HepG2 (cell line): ENCODE measurements at regions not wholly inside any gene's neighbourhood (a gene's known extent, or its start where the extent isn't known, plus 50 kb on each side); places are given as distances from the start of the nearest gene placed in this dataset.

Source experiments
- ATAC-seq: fragments of 200-7000 bp; cut with Tn5 transposase; 3 replicates; pipeline ENCODE4 v1.9.1; 2020; ENCODE audit warnings: mild to moderate bottlenecking, moderate library complexity
- BruUV-seq: library from RNA; stranded (reverse); fragments of 400-500 nt; replicated peaks from 2 replicates; lab custom pipeline; 2021; lab: Mats Ljungman, UMichigan
- CTCF ChIA-PET: fragments of 300-600 bp; formaldehyde crosslinking; extraction: SDS; loops from one replicate; lab custom pipeline; 2021; ENCODE audit warnings: low total read pairs, inconsistent platforms, low intra/inter-chr PET ratio; lab: Yijun Ruan, JAX
- POLR2A ChIA-PET: fragments of 350-600 bp; sonication (Branson Sonifier 250); formaldehyde crosslinking; loops from one replicate; lab custom pipeline; 2020; ENCODE audit warnings: antibody characterized with exemption, inconsistent platforms; lab: Yijun Ruan, JAX
- DNase-seq: peaks from one replicate; pipeline ENCODE4 v3.0.0-alpha.2; 2015; ENCODE audit warnings: low spot score
- FAIRE-seq: peaks from 3 replicates; lab custom pipeline; 2011; peaks lifted over from hg19 to GRCh38; lab: Jason Lieb, UNC
- H2AFZ ChIP-seq: one replicate; pipeline ENCODE4 v1.6.1; 2011; ENCODE audit warnings: low read length, inconsistent platforms
- H3K27ac ChIP-seq: fragments of 300-600 bp; 3 replicates; pipeline ENCODE4 v1.8.0; 2011; ENCODE audit warnings: mixed run types, mild to moderate bottlenecking, mixed read lengths, low read length, inconsistent platforms; ENCODE audit not compliant: insufficient read depth; ENCODE audit errors: extremely low read length
- H3K27me3 ChIP-seq, 2 experiments: fragments of 200-600 bp in 1 of 2; 2 replicates in 1 of 2; 3 replicates in 1 of 2; pipeline versions ENCODE4 v1.6.0 to v1.8.0; 2011; ENCODE audit warnings: low read length in 2 of 2, mild to moderate bottlenecking in 2 of 2, moderate library complexity in 2 of 2, inconsistent platforms in 1 of 2; ENCODE audit not compliant: insufficient read depth in 2 of 2, control insufficient read depth in 1 of 2
- H3K36me3 ChIP-seq, 2 experiments: fragments of 200-600 bp in 1 of 2; replicated peaks in 1 of 2; 2 replicates in 1 of 2; 3 replicates in 1 of 2; pipeline versions ENCODE4 v1.5.1 to v1.8.0; 2011; ENCODE audit warnings: low read length in 2 of 2, inconsistent platforms in 1 of 2; ENCODE audit not compliant: insufficient read depth in 2 of 2, control insufficient read depth in 1 of 2
- H3K4me1 ChIP-seq: 2 replicates; pipeline ENCODE4 v1.5.1; 2012; ENCODE audit warnings: low read length, inconsistent platforms; ENCODE audit not compliant: insufficient read depth
- H3K4me2 ChIP-seq: 2 replicates; pipeline ENCODE4 v1.6.0; 2011; ENCODE audit warnings: low read depth, low read length, inconsistent platforms
- H3K4me3 ChIP-seq, 3 experiments: fragments of 200-600 bp in 1 of 3; sonication (generic), shearing (Covaris generic) in 1 of 3; replicated peaks in 1 of 3; 2 replicates each; pipeline ENCODE4 v1.5.1; 2011 to 2016; ENCODE audit warnings: low read length in 3 of 3, inconsistent platforms in 2 of 3, low read depth in 2 of 3, mild to moderate bottlenecking in 2 of 3, control low read depth in 1 of 3, mixed read lengths in 1 of 3; ENCODE audit not compliant: insufficient read depth in 1 of 3
- H3K79me2 ChIP-seq: one replicate; pipeline ENCODE4 v1.6.1; 2011; ENCODE audit warnings: low read length, inconsistent platforms; ENCODE audit not compliant: insufficient read depth
- H3K9ac ChIP-seq: 2 replicates; pipeline ENCODE4 v1.6.0; 2011; ENCODE audit warnings: mild to moderate bottlenecking, low read depth, low read length, inconsistent platforms; ENCODE audit not compliant: insufficient read depth
- H3K9me3 ChIP-seq: 2 replicates; pipeline ENCODE4 v1.5.1; 2012; ENCODE audit warnings: mild to moderate bottlenecking, low read length
- H4K20me1 ChIP-seq: 2 replicates; pipeline ENCODE4 v1.6.0; 2011; ENCODE audit warnings: inconsistent platforms, mild to moderate bottlenecking, low read length, moderate library complexity; ENCODE audit not compliant: insufficient read depth
- ATAD3A ChIP-seq: sonication (generic); formaldehyde crosslinking; IDR thresholded peaks from 2 replicates; pipeline ENCODE4 v1.4.0; 2020; ENCODE audit warnings: missing genetic modification reagents
- CAMTA2 ChIP-seq: sonication (generic); formaldehyde crosslinking; IDR thresholded peaks from 2 replicates; pipeline ENCODE4 v1.4.0; 2020; ENCODE audit warnings: mild to moderate bottlenecking, missing genetic modification reagents, borderline replicate concordance
- GPN1 ChIP-seq: sonication (generic); formaldehyde crosslinking; IDR thresholded peaks from 2 replicates; pipeline ENCODE4 v1.5.1; 2020; ENCODE audit warnings: missing genetic modification reagents, borderline replicate concordance
- PBX3 ChIP-seq: sonication (generic); formaldehyde crosslinking; IDR thresholded peaks from 2 replicates; pipeline ENCODE4 v1.8.1; 2023; ENCODE audit warnings: missing genetic modification reagents, inconsistent platforms, borderline replicate concordance
- PCBP2 ChIP-seq: fragments of 200-400 bp; formaldehyde crosslinking; optimal IDR thresholded peaks from 2 replicates; pipeline ENCODE3; 2018; ENCODE audit warnings: low read length, low read depth; ENCODE audit not compliant: poor library complexity, severe bottlenecking
- PITX1 ChIP-seq: sonication (generic); formaldehyde crosslinking; IDR thresholded peaks from 2 replicates; pipeline ENCODE4 v1.5.1; 2020; ENCODE audit warnings: mild to moderate bottlenecking, missing genetic modification reagents
- RBM22 ChIP-seq: fragments of 200-400 bp; formaldehyde crosslinking; optimal IDR thresholded peaks from 2 replicates; pipeline ENCODE3; 2017; ENCODE audit warnings: mild to moderate bottlenecking, low read length, moderate library complexity
- REL ChIP-seq: sonication (generic); formaldehyde crosslinking; conservative IDR thresholded peaks from 2 replicates; pipeline ENCODE4 v1.8.0; 2022; ENCODE audit warnings: mild to moderate bottlenecking, missing genetic modification reagents, moderate library complexity
- SMARCC2 ChIP-seq: fragments of 450-650 bp; IDR thresholded peaks from 2 replicates; pipeline ENCODE4 v1.6.1; 2017; ENCODE audit warnings: antibody characterized with exemption, mild to moderate bottlenecking
- SNRNP70 ChIP-seq: fragments of 200-400 bp; formaldehyde crosslinking; IDR thresholded peaks from 2 replicates; pipeline ENCODE4 v1.6.1; 2017; ENCODE audit warnings: mild to moderate bottlenecking, low read depth, low read length, moderate library complexity
- ZBTB42 ChIP-seq: sonication (generic); formaldehyde crosslinking; IDR thresholded peaks from 2 replicates; pipeline ENCODE4 v1.5.0; 2020; ENCODE audit warnings: mild to moderate bottlenecking, missing genetic modification reagents
- ZNF124 ChIP-seq: sonication (generic); formaldehyde crosslinking; IDR thresholded peaks from 2 replicates; pipeline ENCODE4 v1.4.0; 2020; ENCODE audit warnings: missing genetic modification reagents
- ZNF329 ChIP-seq: sonication (generic); formaldehyde crosslinking; IDR thresholded peaks from 2 replicates; pipeline ENCODE4 v1.9.0; 2021; ENCODE audit warnings: low read depth, mild to moderate bottlenecking, missing genetic modification reagents
- ZNF501 ChIP-seq: sonication (generic); formaldehyde crosslinking; IDR thresholded peaks from 2 replicates; pipeline ENCODE4 v1.5.1; 2020; ENCODE audit warnings: mild to moderate bottlenecking, moderate library complexity, missing genetic modification reagents
- ZNF790 ChIP-seq: sonication (generic); formaldehyde crosslinking; IDR thresholded peaks from 2 replicates; pipeline ENCODE4 v1.8.0; 2022; ENCODE audit warnings: missing genetic modification reagents, mild to moderate bottlenecking, borderline replicate concordance
- WGBS: methylation state at CpG from one replicate; pipeline ENCODE4 v1.1.6; 2017; ENCODE audit warnings: low lambda C conversion rate; 5-methylcytosine and 5-hydroxymethylcytosine counted together
- in situ Hi-C: cut with HindIII; loops from 2 replicates; pipeline ENCODE4 v1.10.0; 2017; ENCODE audit warnings: low pct_unique_long_range_greater_than_20kb; ENCODE audit not compliant: extremely low pct_ligation_motif_present
- intact Hi-C: fragments of 100-400 bp; cut with micrococcal nuclease; formaldehyde crosslinking; loops from one replicate; pipeline ENCODE4 v1.10.0; 2022; ENCODE audit not compliant: unreplicated experiment
- TF ChIP-seq, protein P1 (sequence below): sonication (generic); formaldehyde crosslinking; IDR thresholded peaks from 2 replicates; pipeline ENCODE4 v1.4.0; 2020; ENCODE audit warnings: missing genetic modification reagents

- Histone ChIP-seq H2AFZ (no peak overlapping the region), H3K9me3 (no peaks in the 10 kb centered on the region), H3K36me3 (no peaks in the 10 kb centered on the region), H3K9ac (no peak overlapping the region), H3K4me1 (no peaks in the 10 kb centered on the region), H3K79me2 (no peaks in the 10 kb centered on the region), H3K4me3 (no peak overlapping the region), H4K20me1 (no peaks in the 10 kb centered on the region), H3K27ac (no peak overlapping the region), H3K27me3 (no peaks in the 10 kb centered on the region), H3K4me2 (no peak overlapping the region)
- no peak for ATAC-seq
- BruUV-seq, result no TSS peak
- intact Hi-C loops (no loop called here), in situ Hi-C loops (no loop called here)
- no peak for TF ChIP-seq PITX1 (CRISPR knock-in tag)
- FAIRE-seq, result no peak
- 0% methylated on average over 2 of the region's 2 CpGs for WGBS
- ChIA-PET POLR2A (no interaction called here), CTCF (no interaction called here)
- no peak for DNase-seq
Measured at GRCh38 chr9:34802916-34803315, 93.0 kb upstream of the CCL21 start.

DNA sequence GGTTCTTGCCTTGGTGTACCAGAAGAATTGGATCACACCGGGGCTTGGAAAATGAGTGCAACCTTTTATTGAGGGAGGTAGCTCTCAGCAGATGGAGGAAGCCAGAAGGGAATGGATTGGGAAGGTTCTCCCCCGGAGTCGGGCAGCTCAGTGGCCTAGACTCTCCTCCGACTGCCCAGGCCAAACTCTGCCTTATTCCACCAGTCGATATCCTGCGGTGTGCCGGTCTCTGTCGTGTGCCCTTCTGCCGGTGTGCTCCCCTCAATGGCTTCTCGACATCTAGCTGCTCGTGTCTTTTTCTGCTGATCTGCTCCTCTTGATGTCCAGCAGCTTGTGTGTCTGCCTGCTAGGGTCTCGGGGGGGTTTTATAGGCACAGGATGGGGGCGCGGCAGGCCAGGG is 87.4 kb upstream of the CCL21 start:
- H3K27me3 ChIP-seq, result no peaks in the 10 kb centered on the region
- DNase-seq, result no peak
- H3K9ac ChIP-seq, result no peak overlapping the region
- FAIRE-seq, result no peak
- intact Hi-C loops (no loop called here), in situ Hi-C loops (no loop called here)
- POLR2A ChIA-PET, result no interaction called here
- no peak overlapping the region for H3K27ac ChIP-seq
- no TSS peak for BruUV-seq
- TF ChIP-seq ZNF329 (CRISPR knock-in tag) (no peak), CAMTA2 (CRISPR knock-in tag) (no peak), ZNF790 (CRISPR knock-in tag) (no peak), SMARCC2 (no peak), PCBP2 (no peak), ATAD3A (no peak), ZBTB42 (CRISPR knock-in tag) (no peak), REL (CRISPR knock-in tag) (no peak), RBM22 (no peak), PBX3 (no peak), ZNF501 (CRISPR knock-in tag) (no peak), ZNF124 (CRISPR knock-in tag) (no peak), SNRNP70 (no peak), GPN1 (no peak)
- TF ChIP-seq, protein P1, sequence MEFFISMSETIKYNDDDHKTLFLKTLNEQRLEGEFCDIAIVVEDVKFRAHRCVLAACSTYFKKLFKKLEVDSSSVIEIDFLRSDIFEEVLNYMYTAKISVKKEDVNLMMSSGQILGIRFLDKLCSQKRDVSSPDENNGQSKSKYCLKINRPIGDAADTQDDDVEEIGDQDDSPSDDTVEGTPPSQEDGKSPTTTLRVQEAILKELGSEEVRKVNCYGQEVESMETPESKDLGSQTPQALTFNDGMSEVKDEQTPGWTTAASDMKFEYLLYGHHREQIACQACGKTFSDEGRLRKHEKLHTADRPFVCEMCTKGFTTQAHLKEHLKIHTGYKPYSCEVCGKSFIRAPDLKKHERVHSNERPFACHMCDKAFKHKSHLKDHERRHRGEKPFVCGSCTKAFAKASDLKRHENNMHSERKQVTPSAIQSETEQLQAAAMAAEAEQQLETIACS, result no peak
- no peaks in the 10 kb centered on the region for H4K20me1 ChIP-seq
- no peaks in the 10 kb centered on the region for H3K36me3 ChIP-seq
- H2AFZ ChIP-seq, result no peak overlapping the region
- H3K4me3 ChIP-seq, result no peak overlapping the region
- CTCF ChIA-PET, result no interaction called here
- no peak for ATAC-seq
- H3K9me3 ChIP-seq, result no peaks in the 10 kb centered on the region
- no peaks in the 10 kb centered on the region for H3K4me1 ChIP-seq
- H3K79me2 ChIP-seq, result no peaks in the 10 kb centered on the region
- H3K4me2 ChIP-seq, result no peak overlapping the region
- WGBS, result 47% methylated on average over 6 of the region's 14 CpGs
